ENCODE measurements at regions not wholly inside any gene's neighbourhood (a gene's known extent, or its start where the extent isn't known, plus 50 kb on each side); places are given as distances from the start of the nearest gene placed in this dataset.

- Histone ChIP-seq H3K9me3 (ENCODE audit: control insufficient read depth, low read length) (no peaks in the 10 kb centered on the region), H3K36me3 (ENCODE audit: control insufficient read depth, insufficient read depth, low read length) (no peaks in the 10 kb centered on the region), H3K27me3 (replicated peaks; ENCODE audit: control insufficient read depth, insufficient read depth, low read length, poor library complexity, severe bottlenecking) (no peaks in the 10 kb centered on the region), H3K27ac (ENCODE audit: insufficient read depth, low read length, poor library complexity, severe bottlenecking) (no peak overlapping the region), H3K4me3 (ENCODE audit: insufficient read depth, low read depth, low read length, poor library complexity, severe bottlenecking) (no peak overlapping the region), H3K4me1 (ENCODE audit: control insufficient read depth, insufficient read depth, low read length, poor library complexity, severe bottlenecking) (no peaks in the 10 kb centered on the region)
- DNase-seq = no peak
Observed at GRCh38 chr4:139611391-139611790, 54.2 kb upstream of the MGST2 start.

DNA sequence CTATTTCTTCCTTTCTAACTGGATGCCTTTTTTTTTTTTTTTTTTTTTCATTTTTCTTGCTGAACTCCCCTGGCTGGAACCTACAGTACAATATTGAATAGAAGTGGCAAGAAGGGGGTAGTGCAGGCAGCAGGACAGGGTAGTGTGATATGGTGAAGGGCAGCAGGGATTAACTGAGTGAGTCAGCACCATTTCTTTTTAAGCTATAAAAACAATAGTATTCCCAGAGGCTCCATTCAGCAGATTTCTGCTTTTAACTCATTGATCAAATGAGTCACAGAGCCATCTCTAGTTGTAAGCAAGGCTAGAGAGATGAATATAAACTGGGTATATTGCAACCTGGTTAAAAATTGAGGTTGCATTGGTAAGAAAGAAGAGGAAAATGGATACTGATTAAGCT lies 53.6 kb upstream of the SETD7 start:
- Histone ChIP-seq H3K27me3 (replicated peaks; ENCODE audit: control insufficient read depth, insufficient read depth, low read length, poor library complexity, severe bottlenecking) (no peaks in the 10 kb centered on the region), H3K9me3 (ENCODE audit: control insufficient read depth, low read length) (no peaks in the 10 kb centered on the region), H3K4me1 (ENCODE audit: control insufficient read depth, insufficient read depth, low read length, poor library complexity, severe bottlenecking) (no peaks in the 10 kb centered on the region), H3K4me3 (ENCODE audit: insufficient read depth, low read depth, low read length, poor library complexity, severe bottlenecking) (no peak overlapping the region), H3K27ac (ENCODE audit: insufficient read depth, low read length, poor library complexity, severe bottlenecking) (no peak overlapping the region), H3K36me3 (ENCODE audit: control insufficient read depth, insufficient read depth, low read length) (no peaks in the 10 kb centered on the region)
- no peak for DNase-seq

GRCh38 chr4:139607502-139608060 lies 51.6 kb upstream of the SETD7 start:
- Histone ChIP-seq H3K9me3 (ENCODE audit: control insufficient read depth, low read length) (no peaks in the 10 kb centered on the region), H3K27me3 (replicated peaks; ENCODE audit: control insufficient read depth, insufficient read depth, low read length, poor library complexity, severe bottlenecking) (no peaks in the 10 kb centered on the region), H3K27ac (ENCODE audit: insufficient read depth, low read length, poor library complexity, severe bottlenecking) (no peak overlapping the region), H3K36me3 (ENCODE audit: control insufficient read depth, insufficient read depth, low read length) (no peaks in the 10 kb centered on the region), H3K4me1 (ENCODE audit: control insufficient read depth, insufficient read depth, low read length, poor library complexity, severe bottlenecking) (no peaks in the 10 kb centered on the region), H3K4me3 (ENCODE audit: insufficient read depth, low read depth, low read length, poor library complexity, severe bottlenecking) (no peak overlapping the region)
- DNase-seq = no peak

GRCh38 chr4:139606579-139607501 lies 50.8 kb upstream of the SETD7 start:
- Histone ChIP-seq H3K36me3 (ENCODE audit: control insufficient read depth, insufficient read depth, low read length) (no peaks in the 10 kb centered on the region), H3K4me3 (ENCODE audit: insufficient read depth, low read depth, low read length, poor library complexity, severe bottlenecking) (peak overlapping the region; percentile 30), H3K4me1 (ENCODE audit: control insufficient read depth, insufficient read depth, low read length, poor library complexity, severe bottlenecking) (no peaks in the 10 kb centered on the region), H3K27ac (ENCODE audit: insufficient read depth, low read length, poor library complexity, severe bottlenecking) (no peak overlapping the region), H3K9me3 (ENCODE audit: control insufficient read depth, low read length) (no peaks in the 10 kb centered on the region), H3K27me3 (replicated peaks; ENCODE audit: control insufficient read depth, insufficient read depth, low read length, poor library complexity, severe bottlenecking) (no peaks in the 10 kb centered on the region)
- DNase-seq = no peak

- no peak for DNase-seq
- H3K4me1 ChIP-seq (ENCODE audit: control insufficient read depth, insufficient read depth, low read length, poor library complexity, severe bottlenecking) = no peaks in the 10 kb centered on the region
- H3K27ac ChIP-seq (ENCODE audit: insufficient read depth, low read length, poor library complexity, severe bottlenecking) = no peak overlapping the region
- H3K4me3 ChIP-seq (ENCODE audit: insufficient read depth, low read depth, low read length, poor library complexity, severe bottlenecking) = no peak overlapping the region
- no peaks in the 10 kb centered on the region for H3K27me3 ChIP-seq (replicated peaks; ENCODE audit: control insufficient read depth, insufficient read depth, low read length, poor library complexity, severe bottlenecking)
- H3K36me3 ChIP-seq (ENCODE audit: control insufficient read depth, insufficient read depth, low read length) = no peaks in the 10 kb centered on the region
- no peaks in the 10 kb centered on the region for H3K9me3 ChIP-seq (ENCODE audit: control insufficient read depth, low read length)
Observed at GRCh38 chr4:139606103-139606502, 50.1 kb upstream of the SETD7 start.
